Fibroblast of skin of left biceps (primary cell): ENCODE measurements at regions not wholly inside any gene's neighbourhood (a gene's known extent, or its start where the extent isn't known, plus 50 kb on each side); places are given as distances from the start of the nearest gene placed in this dataset.
A peak's percentile ranks its signal among the peaks of the same experiment; 100 is the strongest.

ENCODE experiments used
- DNase-seq, 2 experiments: peaks; one replicate each; pipeline ENCODE4 v3.0.0-alpha.2; 2013; ENCODE audit warnings: low read depth in 2 of 2

GRCh38 chrX:110430293-110431076 lies 71.8 kb downstream of the RTL9 start:
- DNase-seq: no peak

GRCh38 chrX:110432091-110432905 lies 73.7 kb downstream of the RTL9 start:
- no peak for DNase-seq

- no peak for DNase-seq
Measured at GRCh38 chrX:110432906-110433215, 74.2 kb downstream of the RTL9 start.

GRCh38 chrX:110435196-110435595 lies 76.5 kb downstream of the RTL9 start:
- DNase-seq: no peak

- DNase-seq: no peak
Measured at GRCh38 chrX:110436523-110436922, 77.9 kb downstream of the RTL9 start.

GRCh38 chrX:110437686-110438085 lies 79.0 kb downstream of the RTL9 start:
- no peak for DNase-seq

GRCh38 chrX:110440016-110440805 lies 81.6 kb downstream of the RTL9 start:
- no peak for DNase-seq

GRCh38 chrX:110442635-110443034 lies 84.0 kb downstream of the RTL9 start:
- no peak for DNase-seq

GRCh38 chrX:110444996-110445395 lies 86.3 kb downstream of the RTL9 start:
- no peak for DNase-seq

- DNase-seq: no peak
Measured at GRCh38 chrX:110448459-110448858, 89.8 kb downstream of the RTL9 start.

GRCh38 chrX:110449312-110449711 lies 90.7 kb downstream of the RTL9 start:
- DNase-seq: no peak

GRCh38 chrX:110450050-110450449 lies 91.4 kb downstream of the RTL9 start:
- peak in 1 of 2 experiments; percentile 15 for DNase-seq

- DNase-seq: no peak
Measured at GRCh38 chrX:110454336-110454735, 95.7 kb downstream of the RTL9 start.

- DNase-seq: no peak
Measured at GRCh38 chrX:110462957-110463356, 104.3 kb downstream of the RTL9 start.

GRCh38 chrX:110466790-110467189 lies 108.1 kb downstream of the RTL9 start:
- DNase-seq: no peak

GRCh38 chrX:110472265-110472664 lies 113.6 kb downstream of the RTL9 start:
- DNase-seq: no peak

GRCh38 chrX:110477593-110478228 lies 119.1 kb downstream of the RTL9 start:
- DNase-seq: no peak

- DNase-seq: no peak
Measured at GRCh38 chrX:110491846-110492620, 133.4 kb downstream of the RTL9 start.

GRCh38 chrX:110504947-110505346 lies 146.3 kb downstream of the RTL9 start:
- DNase-seq: no peak

- no peak for DNase-seq
Measured at GRCh38 chrX:110509755-110510532, 151.3 kb downstream of the RTL9 start.
